ENCODE measurements at regions not wholly inside any gene's neighbourhood (a gene's known extent, or its start where the extent isn't known, plus 50 kb on each side); places are given as distances from the start of the nearest gene placed in this dataset.

GRCh38 chr12:116646901-116647300 lies 87.7 kb downstream of the MAP1LC3B2 start:
- TF ChIP-seq CTCF (IDR thresholded peaks at IDR 0.05) (no peak), POLR2AphosphoS5 (IDR thresholded peaks at IDR 0.05) (no peak), POLR2A (IDR thresholded peaks at IDR 0.05) (no peak), EP300 (IDR thresholded peaks at IDR 0.05; ENCODE audit: low read depth) (no peak)
